Right cardiac atrium (tissue), 5 donors: ENCODE measurements at regions not wholly inside any gene's neighbourhood (a gene's known extent, or its start where the extent isn't known, plus 50 kb on each side); places are given as distances from the start of the nearest gene placed in this dataset.

ENCODE experiments used
- ATAC-seq, 2 donors: fragments of 200-7000 bp; cut with Tn5 transposase; one replicate each; pipeline versions ENCODE4 v1.8.0 to v1.9.1; 2020; ENCODE audit warnings: moderate library complexity in 2 of 2, mild to moderate bottlenecking in 1 of 2
- DNase-seq, 3 donors: peaks; one replicate each; pipeline ENCODE4 v3.0.0-alpha.2; 2020
- H3K27ac ChIP-seq: one replicate; pipeline ENCODE4 v1.5.1; 2013; ENCODE audit warnings: mild to moderate bottlenecking, low read length, control low read depth, moderate library complexity
- H3K27me3 ChIP-seq: one replicate; pipeline ENCODE4 v1.6.1; 2013; ENCODE audit not compliant: control insufficient read depth, insufficient read depth
- H3K4me1 ChIP-seq: one replicate; pipeline ENCODE4 v1.6.1; 2013; ENCODE audit warnings: low read length; ENCODE audit not compliant: control insufficient read depth, insufficient read depth
- H3K4me3 ChIP-seq: one replicate; pipeline ENCODE4 v1.5.1; 2013; ENCODE audit warnings: low read length, control low read depth
- H3K9me3 ChIP-seq: one replicate; pipeline ENCODE4 v1.6.1; 2013; ENCODE audit warnings: low read length; ENCODE audit not compliant: control insufficient read depth
- WGBS: extraction: QIAGEN DNeasy Blood & Tissue Kit; methylation state at CpG from one replicate; pipeline ENCODE4 v1.1.7; 2013; 5-methylcytosine and 5-hydroxymethylcytosine counted together
- intact Hi-C, 4 donors: fragments of 100-400 bp; cut with DNase I; formaldehyde crosslinking; loops; one replicate each; pipeline versions ENCODE4 v1.11.0 to v1.14.0; 2022 to 2023
- donor health status: healthy with polysubstance abuse.
- donor health status: DM: no; HTN: yes; CAD: no.
- donor health status: DM: no; HTN: no; CAD: no.
- donor health status: DM: no; HTN: yes; CAD: no; lungs with severe emphysema.
- donor health status: DM: yes; HTN: yes; CAD: no.

- no peaks in the 10 kb centered on the region for H3K9me3 ChIP-seq
- DNase-seq (no peak), ATAC-seq (no peak)
- no peaks in the 10 kb centered on the region for H3K4me1 ChIP-seq
- H3K4me3 ChIP-seq, result no peak overlapping the region
- intact Hi-C loops, result no loop called here
- H3K27ac ChIP-seq, result no peak overlapping the region
- 86% methylated on average over 4 of the region's 4 CpGs for WGBS
- no peaks in the 10 kb centered on the region for H3K27me3 ChIP-seq
These were observed 91.3 kb downstream of the RWDD3 start for GRCh38 chr1:95325349-95325748.

GRCh38 chr1:95326023-95326422 lies 92.0 kb downstream of the RWDD3 start:
- DNase-seq (no peak), ATAC-seq (no peak)
- H3K4me1 ChIP-seq, result no peaks in the 10 kb centered on the region
- H3K27me3 ChIP-seq, result no peaks in the 10 kb centered on the region
- no peak overlapping the region for H3K27ac ChIP-seq
- H3K4me3 ChIP-seq, result no peak overlapping the region
- 68% methylated on average over 4 of the region's 4 CpGs for WGBS
- H3K9me3 ChIP-seq, result no peaks in the 10 kb centered on the region
- intact Hi-C loops, result no loop called here

- Histone ChIP-seq H3K9me3 (no peaks in the 10 kb centered on the region), H3K27ac (no peak overlapping the region), H3K27me3 (no peaks in the 10 kb centered on the region), H3K4me1 (no peaks in the 10 kb centered on the region), H3K4me3 (no peak overlapping the region)
- ATAC-seq, result no peak
- DNase-seq, result no peak
- 90% methylated on average over 1 of the region's 1 CpG for WGBS
- intact Hi-C loops, result no loop called here
These were observed 98.7 kb downstream of the RWDD3 start for GRCh38 chr1:95332754-95333153.

- 61% methylated on average over 9 of the region's 9 CpGs for WGBS
- ATAC-seq (no peak), DNase-seq (peak in 1 of 3 donors; percentile 27)
- intact Hi-C loops, result no loop called here
- Histone ChIP-seq H3K4me3 (no peak overlapping the region), H3K27me3 (no peaks in the 10 kb centered on the region), H3K4me1 (no peaks in the 10 kb centered on the region), H3K9me3 (no peaks in the 10 kb centered on the region), H3K27ac (no peak overlapping the region)
These were observed 105.4 kb downstream of the RWDD3 start for GRCh38 chr1:95339377-95339776.

- intact Hi-C loops, result no loop called here
These were observed 106.1 kb downstream of the RWDD3 start for GRCh38 chr1:95340061-95340460.

GRCh38 chr1:95352767-95353166 lies 118.8 kb downstream of the RWDD3 start:
- DNase-seq (no peak), ATAC-seq (no peak)
- H3K9me3 ChIP-seq, result no peaks in the 10 kb centered on the region
- H3K4me3 ChIP-seq, result no peak overlapping the region
- intact Hi-C loops, result no loop called here
- no peak overlapping the region for H3K27ac ChIP-seq
- no peaks in the 10 kb centered on the region for H3K27me3 ChIP-seq
- WGBS, result 42% methylated on average over 2 of the region's 2 CpGs
- no peaks in the 10 kb centered on the region for H3K4me1 ChIP-seq

More at GRCh38 chr1:95340061-95340460, 106.1 kb downstream of the RWDD3 start:
- H3K4me3 ChIP-seq, result no peak overlapping the region
- ATAC-seq (peak; percentile 65 to 94), DNase-seq (no peak)
- no peaks in the 10 kb centered on the region for H3K9me3 ChIP-seq
- no peak overlapping the region for H3K27ac ChIP-seq
- H3K4me1 ChIP-seq, result no peaks in the 10 kb centered on the region
- 42% methylated on average over 2 of the region's 2 CpGs for WGBS
- no peaks in the 10 kb centered on the region for H3K27me3 ChIP-seq

- H3K4me1 ChIP-seq, result no peaks in the 10 kb centered on the region
- ATAC-seq (no peak), DNase-seq (no peak)
- H3K27me3 ChIP-seq, result no peaks in the 10 kb centered on the region
- intact Hi-C loops, result no loop called here
- WGBS, result 40% methylated on average over 3 of the region's 3 CpGs
- H3K27ac ChIP-seq, result no peak overlapping the region
- no peak overlapping the region for H3K4me3 ChIP-seq
- no peaks in the 10 kb centered on the region for H3K9me3 ChIP-seq
These were observed 119.2 kb downstream of the RWDD3 start for GRCh38 chr1:95353194-95353593.

- DNase-seq (no peak), ATAC-seq (no peak)
- 91% methylated on average over 1 of the region's 1 CpG for WGBS
- intact Hi-C loops, result no loop called here
- Histone ChIP-seq H3K27ac (no peak overlapping the region), H3K9me3 (no peaks in the 10 kb centered on the region), H3K27me3 (no peaks in the 10 kb centered on the region), H3K4me3 (no peak overlapping the region), H3K4me1 (no peaks in the 10 kb centered on the region)
These were observed 130.5 kb downstream of the RWDD3 start for GRCh38 chr1:95364546-95364945.

- no peak overlapping the region for H3K4me3 ChIP-seq
- no peak overlapping the region for H3K27ac ChIP-seq
- H3K4me1 ChIP-seq, result no peaks in the 10 kb centered on the region
- ATAC-seq, result no peak
- no peak for DNase-seq
- no peaks in the 10 kb centered on the region for H3K27me3 ChIP-seq
- intact Hi-C loops, result no loop called here
- WGBS, result 83% methylated on average over 3 of the region's 3 CpGs
- no peaks in the 10 kb centered on the region for H3K9me3 ChIP-seq
These were observed 132.5 kb downstream of the RWDD3 start for GRCh38 chr1:95366498-95366897.

- Histone ChIP-seq H3K9me3 (no peaks in the 10 kb centered on the region), H3K4me1 (no peaks in the 10 kb centered on the region), H3K27me3 (no peaks in the 10 kb centered on the region), H3K4me3 (no peak overlapping the region), H3K27ac (no peak overlapping the region)
- no peak for ATAC-seq
- no peak for DNase-seq
- intact Hi-C loops, result no loop called here
- 48% methylated on average over 4 of the region's 4 CpGs for WGBS
These were observed 134.2 kb downstream of the RWDD3 start for GRCh38 chr1:95368178-95368577.

GRCh38 chr1:95369985-95370690 lies 136.1 kb downstream of the RWDD3 start:
- 82% methylated on average over 7 of the region's 7 CpGs for WGBS
- H3K9me3 ChIP-seq, result no peaks in the 10 kb centered on the region
- ATAC-seq (no peak), DNase-seq (no peak)
- H3K4me3 ChIP-seq, result no peak overlapping the region
- H3K4me1 ChIP-seq, result no peaks in the 10 kb centered on the region
- H3K27me3 ChIP-seq, result no peaks in the 10 kb centered on the region
- no peak overlapping the region for H3K27ac ChIP-seq
- intact Hi-C loops, result no loop called here
